Thoracic aorta (tissue), 2 donors: ENCODE measurements at regions not wholly inside any gene's neighbourhood (a gene's known extent, or its start where the extent isn't known, plus 50 kb on each side); places are given as distances from the start of the nearest gene placed in this dataset.

Experiments
- ATAC-seq: fragments of 150-250 bp; one replicate; pipeline ENCODE4 v1.8.0; 2017; ENCODE audit warnings: low read depth; ENCODE audit not compliant: insufficient number of reproducible peaks, low FRiP score
- DNase-seq: peaks from one replicate; pipeline ENCODE4 v3.0.0-alpha.2; 2020; ENCODE audit warnings: low spot score
- H3K27ac ChIP-seq, 2 donors: fragments of 200-600 bp; sonication (generic); 1 replicate in 1 of 2; 2 replicates in 1 of 2; pipeline ENCODE4 v1.5.1; 2016; ENCODE audit warnings: mild to moderate bottlenecking in 2 of 2, moderate library complexity in 2 of 2
- H3K27me3 ChIP-seq: fragments of 200-600 bp; sonication (generic); replicated peaks from 2 replicates; pipeline ENCODE4 v1.6.0; 2016; ENCODE audit warnings: mild to moderate bottlenecking; ENCODE audit not compliant: insufficient read depth
- H3K36me3 ChIP-seq: fragments of 200-600 bp; sonication (generic); one replicate; pipeline ENCODE4 v1.5.1; 2016
- H3K4me1 ChIP-seq, 2 donors: fragments of 200-600 bp; sonication (generic); 1 replicate in 1 of 2; 2 replicates in 1 of 2; pipeline versions ENCODE4 v1.5.1 to v1.6.0; 2016; ENCODE audit warnings: low read depth in 2 of 2, mild to moderate bottlenecking in 1 of 2; ENCODE audit not compliant: control insufficient read depth in 1 of 2
- H3K4me3 ChIP-seq: fragments of 200-600 bp; sonication (generic); 2 replicates; pipeline ENCODE4 v1.5.1; 2016; ENCODE audit warnings: mild to moderate bottlenecking
- H3K9me3 ChIP-seq: fragments of 200-600 bp; sonication (generic); 2 replicates; pipeline ENCODE4 v1.5.1; 2016
- CTCF ChIP-seq: fragments of 200-600 bp; sonication (generic); IDR thresholded peaks from one replicate; pipeline ENCODE4 v1.5.1; 2019; ENCODE audit warnings: antibody characterized with exemption

GRCh38 chrY:7871304-7871932, 959.9 kb upstream of the AMELY start:
- H3K36me3 ChIP-seq, result no peaks in the 10 kb centered on the region
- no peaks in the 10 kb centered on the region for H3K27me3 ChIP-seq
- no peaks in the 10 kb centered on the region for H3K9me3 ChIP-seq
- DNase-seq (no peak), ATAC-seq (no peak)
- no peak overlapping the region for H3K27ac ChIP-seq
- no peaks in the 10 kb centered on the region for H3K4me1 ChIP-seq
- H3K4me3 ChIP-seq, result no peak overlapping the region
- no peak for TF ChIP-seq CTCF

- no peak for ATAC-seq
- H3K4me1 ChIP-seq, result no peaks in the 10 kb centered on the region
These were observed 955.4 kb upstream of the AMELY start for GRCh38 chrY:7866976-7867375.

GRCh38 chrY:7860781-7861614, 949.4 kb upstream of the AMELY start:
- DNase-seq (no peak), ATAC-seq (no peak)
- no peak for TF ChIP-seq CTCF
- Histone ChIP-seq H3K27ac (no peak overlapping the region), H3K4me3 (no peak overlapping the region), H3K4me1 (no peaks in the 10 kb centered on the region), H3K36me3 (no peaks in the 10 kb centered on the region), H3K27me3 (no peaks in the 10 kb centered on the region), H3K9me3 (no peaks in the 10 kb centered on the region)

More at GRCh38 chrY:7866976-7867375, 955.4 kb upstream of the AMELY start:
- TF ChIP-seq CTCF, result no peak
- H3K27ac ChIP-seq, result no peak overlapping the region
- H3K36me3 ChIP-seq, result no peaks in the 10 kb centered on the region
- no peak overlapping the region for H3K4me3 ChIP-seq
- H3K9me3 ChIP-seq, result no peaks in the 10 kb centered on the region
- no peaks in the 10 kb centered on the region for H3K27me3 ChIP-seq
- DNase-seq, result no peak

- Histone ChIP-seq H3K9me3 (no peaks in the 10 kb centered on the region), H3K36me3 (no peaks in the 10 kb centered on the region), H3K27me3 (no peaks in the 10 kb centered on the region), H3K4me1 (no peaks in the 10 kb centered on the region), H3K4me3 (no peak overlapping the region), H3K27ac (no peak overlapping the region)
- no peak for DNase-seq
- no peak for ATAC-seq
- TF ChIP-seq CTCF, result no peak
These were observed 938.6 kb upstream of the AMELY start for GRCh38 chrY:7850191-7850590.

- DNase-seq, result no peak
- H3K4me1 ChIP-seq, result no peaks in the 10 kb centered on the region
- TF ChIP-seq CTCF, result no peak
- H3K27me3 ChIP-seq, result no peaks in the 10 kb centered on the region
- H3K36me3 ChIP-seq, result no peaks in the 10 kb centered on the region
- no peak for ATAC-seq
- H3K27ac ChIP-seq, result no peak overlapping the region
- no peaks in the 10 kb centered on the region for H3K9me3 ChIP-seq
- H3K4me3 ChIP-seq, result no peak overlapping the region
These were observed 934.2 kb upstream of the AMELY start for GRCh38 chrY:7845776-7846175.
